VCaP (cell line): ENCODE measurements at regions not wholly inside any gene's neighbourhood (a gene's known extent, or its start where the extent isn't known, plus 50 kb on each side); places are given as distances from the start of the nearest gene placed in this dataset.

Experiments used
- H3K27ac ChIP-seq: fragments of 450-650 bp; 2 replicates; pipeline ENCODE4 v1.5.1; 2017
- TF ChIP-seq, protein P1 (sequence below): fragments of 450-650 bp; conservative IDR thresholded peaks from 2 replicates; pipeline ENCODE4 v1.5.1; 2017; ENCODE audit warnings: mild to moderate bottlenecking, moderate library complexity

- TF ChIP-seq, protein P1, sequence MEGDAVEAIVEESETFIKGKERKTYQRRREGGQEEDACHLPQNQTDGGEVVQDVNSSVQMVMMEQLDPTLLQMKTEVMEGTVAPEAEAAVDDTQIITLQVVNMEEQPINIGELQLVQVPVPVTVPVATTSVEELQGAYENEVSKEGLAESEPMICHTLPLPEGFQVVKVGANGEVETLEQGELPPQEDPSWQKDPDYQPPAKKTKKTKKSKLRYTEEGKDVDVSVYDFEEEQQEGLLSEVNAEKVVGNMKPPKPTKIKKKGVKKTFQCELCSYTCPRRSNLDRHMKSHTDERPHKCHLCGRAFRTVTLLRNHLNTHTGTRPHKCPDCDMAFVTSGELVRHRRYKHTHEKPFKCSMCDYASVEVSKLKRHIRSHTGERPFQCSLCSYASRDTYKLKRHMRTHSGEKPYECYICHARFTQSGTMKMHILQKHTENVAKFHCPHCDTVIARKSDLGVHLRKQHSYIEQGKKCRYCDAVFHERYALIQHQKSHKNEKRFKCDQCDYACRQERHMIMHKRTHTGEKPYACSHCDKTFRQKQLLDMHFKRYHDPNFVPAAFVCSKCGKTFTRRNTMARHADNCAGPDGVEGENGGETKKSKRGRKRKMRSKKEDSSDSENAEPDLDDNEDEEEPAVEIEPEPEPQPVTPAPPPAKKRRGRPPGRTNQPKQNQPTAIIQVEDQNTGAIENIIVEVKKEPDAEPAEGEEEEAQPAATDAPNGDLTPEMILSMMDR, result no peak
- no peak overlapping the region for H3K27ac ChIP-seq
These were observed 262.2 kb upstream of the TTC29 start for GRCh38 chr4:147207911-147208310.

GRCh38 chr4:147217655-147218054 lies 263.2 kb upstream of the EDNRA start:
- TF ChIP-seq, protein P1, result no peak
- no peak overlapping the region for H3K27ac ChIP-seq

GRCh38 chr4:147219145-147219544 lies 261.8 kb upstream of the EDNRA start:
- TF ChIP-seq, protein P1, result no peak
- H3K27ac ChIP-seq, result no peak overlapping the region

DNA sequence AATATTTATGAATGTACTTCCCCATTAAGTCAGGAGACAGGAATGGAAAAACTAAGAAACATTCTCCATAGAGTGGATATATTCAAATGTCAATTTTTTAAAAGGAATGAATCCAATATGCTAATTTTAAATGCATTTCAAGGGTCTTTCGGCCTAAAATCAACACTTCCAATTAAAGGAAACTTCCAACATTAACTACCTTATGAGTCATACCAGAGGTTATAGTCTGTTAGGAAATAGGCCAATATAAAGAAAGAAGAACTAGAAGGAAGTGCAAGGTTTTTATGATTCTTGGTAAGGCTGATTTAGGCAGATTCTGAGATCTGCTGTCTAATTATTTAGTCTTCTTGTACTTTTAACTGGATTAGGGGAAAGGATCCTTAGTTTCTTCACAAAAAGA lies 260.1 kb upstream of the EDNRA start:
- TF ChIP-seq, protein P1, result no peak
- no peak overlapping the region for H3K27ac ChIP-seq

- H3K27ac ChIP-seq, result no peak overlapping the region
These were observed 258.0 kb upstream of the EDNRA start for GRCh38 chr4:147222906-147223305.

GRCh38 chr4:147223576-147223975 lies 257.3 kb upstream of the EDNRA start:
- H3K27ac ChIP-seq, result no peak overlapping the region
- TF ChIP-seq, protein P1, result no peak

More at GRCh38 chr4:147222906-147223305, 258.0 kb upstream of the EDNRA start:
- TF ChIP-seq, protein P1, result no peak

GRCh38 chr4:147236806-147237205 lies 244.1 kb upstream of the EDNRA start:
- H3K27ac ChIP-seq, result no peak overlapping the region
- TF ChIP-seq, protein P1, result no peak

DNA sequence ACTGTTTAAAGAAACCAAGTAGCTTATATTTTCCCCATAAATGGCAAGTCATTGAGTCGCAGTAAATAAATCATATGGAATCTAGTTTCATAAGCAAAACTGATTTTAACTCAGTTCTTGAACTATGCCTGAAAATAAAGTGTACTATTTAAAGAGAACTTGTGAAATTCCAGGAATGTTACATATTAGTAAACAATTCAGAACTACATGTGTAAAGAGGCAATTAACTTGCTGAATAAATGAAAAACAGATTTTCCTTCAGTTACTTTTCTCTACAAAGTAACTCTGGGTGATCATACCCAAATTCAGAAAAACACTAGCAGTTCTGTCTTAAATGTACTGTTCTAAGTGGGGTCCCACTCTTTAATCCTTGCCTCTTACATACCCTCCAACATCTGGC lies 236.1 kb upstream of the EDNRA start:
- TF ChIP-seq, protein P1, result no peak
- no peak overlapping the region for H3K27ac ChIP-seq
